Ishikawa (cell line): ENCODE measurements at regions not wholly inside any gene's neighbourhood (a gene's known extent, or its start where the extent isn't known, plus 50 kb on each side); places are given as distances from the start of the nearest gene placed in this dataset.

ENCODE experiments used
- CEBPB ChIP-seq: IDR thresholded peaks from 2 replicates; pipeline ENCODE4 v1.6.1; 2012
- CREB1 ChIP-seq: IDR thresholded peaks from 2 replicates; pipeline ENCODE4 v1.6.1; 2012; ENCODE audit warnings: low read depth
- EGR1 ChIP-seq: IDR thresholded peaks from 2 replicates; pipeline ENCODE4 v1.6.1; 2012
- EP300 ChIP-seq: IDR thresholded peaks from 2 replicates; pipeline ENCODE4 v1.6.1; 2012; ENCODE audit warnings: borderline replicate concordance
- FOXM1 ChIP-seq: IDR thresholded peaks from 2 replicates; pipeline ENCODE4 v1.6.1; 2012; ENCODE audit warnings: low read depth, borderline replicate concordance
- NFIC ChIP-seq: IDR thresholded peaks from 2 replicates; pipeline ENCODE4 v1.6.1; 2012
- RAD21 ChIP-seq: IDR thresholded peaks from 2 replicates; pipeline ENCODE4 v1.6.1; 2012; ENCODE audit warnings: low read depth
- TAF1 ChIP-seq: IDR thresholded peaks from 2 replicates; pipeline ENCODE4 v1.6.1; 2012; ENCODE audit warnings: low read depth, mild to moderate bottlenecking
- TCF12 ChIP-seq: IDR thresholded peaks from 2 replicates; pipeline ENCODE4 v1.6.1; 2012; ENCODE audit warnings: low read depth
- TEAD4 ChIP-seq: IDR thresholded peaks from 2 replicates; pipeline ENCODE4 v1.6.1; 2012
- YY1 ChIP-seq: IDR thresholded peaks from 2 replicates; pipeline ENCODE4 v1.6.1; 2012; ENCODE audit warnings: low read depth
- ZBTB7A ChIP-seq: IDR thresholded peaks from 2 replicates; pipeline ENCODE4 v1.6.1; 2012; ENCODE audit warnings: low read depth
- TF ChIP-seq, protein P1 (sequence below): IDR thresholded peaks from 2 replicates; pipeline ENCODE4 v1.6.1; 2012
- TF ChIP-seq, protein P2 (sequence below): IDR thresholded peaks from 2 replicates; pipeline ENCODE4 v1.6.1; 2012; ENCODE audit warnings: low read depth, mild to moderate bottlenecking
- TF ChIP-seq, protein P3 (sequence below): IDR thresholded peaks from 2 replicates; pipeline ENCODE4 v1.6.1; 2012

DNA sequence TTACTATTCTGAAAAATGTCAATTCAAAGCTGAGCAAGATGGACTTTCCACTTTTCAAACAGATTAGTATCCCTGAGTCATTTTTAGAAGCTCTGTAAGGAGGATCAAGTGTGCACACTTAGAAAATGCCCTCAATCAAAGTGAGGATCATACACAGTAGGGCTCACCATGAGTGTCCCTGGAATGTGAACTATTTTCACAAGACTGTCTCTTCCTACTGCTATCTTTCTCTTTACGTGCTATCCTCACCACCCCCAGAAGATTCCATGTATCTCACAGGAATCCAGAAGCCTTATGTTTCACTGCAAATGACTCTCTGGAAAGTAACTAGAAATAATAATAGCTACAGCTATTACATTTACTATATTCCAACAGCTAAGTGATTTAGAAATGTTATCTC, 349.9 kb upstream of the TGFBR2 start:
- TF ChIP-seq CREB1, result no peak
- TF ChIP-seq, protein P1, sequence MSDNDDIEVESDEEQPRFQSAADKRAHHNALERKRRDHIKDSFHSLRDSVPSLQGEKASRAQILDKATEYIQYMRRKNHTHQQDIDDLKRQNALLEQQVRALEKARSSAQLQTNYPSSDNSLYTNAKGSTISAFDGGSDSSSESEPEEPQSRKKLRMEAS, result no peak
- no peak for TF ChIP-seq FOXM1
- no peak for TF ChIP-seq RAD21
- no peak for TF ChIP-seq EGR1
- no peak for TF ChIP-seq TCF12

DNA sequence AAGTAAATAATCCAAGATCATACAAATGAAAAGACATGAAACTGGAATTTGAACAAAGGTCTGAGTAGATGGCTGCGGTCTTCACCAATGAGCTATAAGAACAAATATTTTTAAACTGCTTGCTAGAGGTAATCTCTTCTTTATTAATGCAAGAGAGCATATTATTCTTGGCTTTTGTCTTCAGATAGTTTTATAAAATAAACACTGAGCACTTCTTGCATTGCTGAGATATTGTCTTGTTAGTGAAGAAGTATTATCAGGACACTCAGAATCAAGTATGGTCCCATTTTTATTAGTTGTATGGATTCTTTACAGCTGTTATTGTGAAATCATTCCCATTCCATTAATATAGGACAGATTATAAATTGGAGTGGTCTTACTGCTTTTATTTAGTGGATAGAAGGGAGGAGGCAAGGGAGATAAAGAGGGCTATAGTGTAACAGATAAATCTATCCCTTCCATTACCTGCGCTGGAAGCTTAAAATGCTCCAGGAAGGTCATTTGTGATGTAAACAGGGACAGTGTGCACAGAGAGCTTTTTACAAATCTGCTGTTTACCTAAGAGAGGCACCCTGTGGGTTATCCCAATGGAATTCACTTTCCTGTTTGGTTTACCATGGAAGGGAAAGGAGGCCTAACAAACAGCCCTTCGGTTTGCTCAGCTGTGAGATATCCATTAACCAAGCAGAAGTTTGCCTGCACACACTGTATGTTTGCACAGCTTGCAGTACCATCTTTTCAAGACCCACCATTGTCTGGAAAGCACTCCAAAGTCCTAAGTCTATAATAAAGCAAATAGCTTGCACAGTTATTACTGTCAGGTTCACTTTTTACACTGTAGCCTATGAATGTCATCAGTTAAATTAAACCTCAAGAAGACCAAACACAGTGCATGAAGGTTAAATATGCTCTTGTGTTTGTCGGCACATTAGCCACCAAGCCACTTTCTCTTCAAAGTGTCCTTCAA, 347.7 kb upstream of the TGFBR2 start:
- no peak for TF ChIP-seq EP300
- TF ChIP-seq CREB1, result no peak
- TF ChIP-seq FOXM1, result no peak
- TF ChIP-seq RAD21, result no peak; the same call in 1 of the 2 replicates
- TF ChIP-seq CEBPB, result no peak

DNA sequence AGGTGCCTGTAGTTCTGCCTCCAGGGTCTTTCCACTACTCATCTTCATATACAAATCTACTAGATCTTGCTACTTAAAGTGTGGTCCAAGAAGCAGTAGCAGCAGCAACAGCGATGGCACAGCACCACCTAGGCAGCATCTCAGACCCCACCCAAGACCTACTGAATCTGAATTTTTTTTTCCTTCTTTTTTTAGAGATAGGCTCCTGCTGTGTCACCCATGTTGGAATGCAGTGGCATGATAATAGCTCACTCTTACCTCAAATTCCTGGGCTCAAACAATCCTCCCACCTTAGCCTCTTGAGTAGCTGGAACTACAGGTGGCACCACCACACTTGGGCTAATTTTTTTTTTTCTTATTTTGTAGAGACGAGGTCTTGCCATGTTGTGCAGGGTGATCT, 346.7 kb upstream of the TGFBR2 start:
- TF ChIP-seq CEBPB, result no peak
- TF ChIP-seq NFIC, result no peak
- TF ChIP-seq TCF12, result no peak
- TF ChIP-seq, protein P1, result no peak
- no peak for TF ChIP-seq CREB1
- no peak for TF ChIP-seq TEAD4
- no peak for TF ChIP-seq EGR1
- TF ChIP-seq EP300, result no peak
- no peak for TF ChIP-seq YY1
- TF ChIP-seq ZBTB7A, result no peak
- TF ChIP-seq, protein P2, sequence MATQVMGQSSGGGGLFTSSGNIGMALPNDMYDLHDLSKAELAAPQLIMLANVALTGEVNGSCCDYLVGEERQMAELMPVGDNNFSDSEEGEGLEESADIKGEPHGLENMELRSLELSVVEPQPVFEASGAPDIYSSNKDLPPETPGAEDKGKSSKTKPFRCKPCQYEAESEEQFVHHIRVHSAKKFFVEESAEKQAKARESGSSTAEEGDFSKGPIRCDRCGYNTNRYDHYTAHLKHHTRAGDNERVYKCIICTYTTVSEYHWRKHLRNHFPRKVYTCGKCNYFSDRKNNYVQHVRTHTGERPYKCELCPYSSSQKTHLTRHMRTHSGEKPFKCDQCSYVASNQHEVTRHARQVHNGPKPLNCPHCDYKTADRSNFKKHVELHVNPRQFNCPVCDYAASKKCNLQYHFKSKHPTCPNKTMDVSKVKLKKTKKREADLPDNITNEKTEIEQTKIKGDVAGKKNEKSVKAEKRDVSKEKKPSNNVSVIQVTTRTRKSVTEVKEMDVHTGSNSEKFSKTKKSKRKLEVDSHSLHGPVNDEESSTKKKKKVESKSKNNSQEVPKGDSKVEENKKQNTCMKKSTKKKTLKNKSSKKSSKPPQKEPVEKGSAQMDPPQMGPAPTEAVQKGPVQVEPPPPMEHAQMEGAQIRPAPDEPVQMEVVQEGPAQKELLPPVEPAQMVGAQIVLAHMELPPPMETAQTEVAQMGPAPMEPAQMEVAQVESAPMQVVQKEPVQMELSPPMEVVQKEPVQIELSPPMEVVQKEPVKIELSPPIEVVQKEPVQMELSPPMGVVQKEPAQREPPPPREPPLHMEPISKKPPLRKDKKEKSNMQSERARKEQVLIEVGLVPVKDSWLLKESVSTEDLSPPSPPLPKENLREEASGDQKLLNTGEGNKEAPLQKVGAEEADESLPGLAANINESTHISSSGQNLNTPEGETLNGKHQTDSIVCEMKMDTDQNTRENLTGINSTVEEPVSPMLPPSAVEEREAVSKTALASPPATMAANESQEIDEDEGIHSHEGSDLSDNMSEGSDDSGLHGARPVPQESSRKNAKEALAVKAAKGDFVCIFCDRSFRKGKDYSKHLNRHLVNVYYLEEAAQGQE, result no peak
- no peak for TF ChIP-seq FOXM1
- TF ChIP-seq TAF1, result no peak
- TF ChIP-seq, protein P3, sequence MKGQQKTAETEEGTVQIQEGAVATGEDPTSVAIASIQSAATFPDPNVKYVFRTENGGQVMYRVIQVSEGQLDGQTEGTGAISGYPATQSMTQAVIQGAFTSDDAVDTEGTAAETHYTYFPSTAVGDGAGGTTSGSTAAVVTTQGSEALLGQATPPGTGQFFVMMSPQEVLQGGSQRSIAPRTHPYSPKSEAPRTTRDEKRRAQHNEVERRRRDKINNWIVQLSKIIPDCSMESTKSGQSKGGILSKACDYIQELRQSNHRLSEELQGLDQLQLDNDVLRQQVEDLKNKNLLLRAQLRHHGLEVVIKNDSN, result no peak
- TF ChIP-seq RAD21, result no peak

DNA sequence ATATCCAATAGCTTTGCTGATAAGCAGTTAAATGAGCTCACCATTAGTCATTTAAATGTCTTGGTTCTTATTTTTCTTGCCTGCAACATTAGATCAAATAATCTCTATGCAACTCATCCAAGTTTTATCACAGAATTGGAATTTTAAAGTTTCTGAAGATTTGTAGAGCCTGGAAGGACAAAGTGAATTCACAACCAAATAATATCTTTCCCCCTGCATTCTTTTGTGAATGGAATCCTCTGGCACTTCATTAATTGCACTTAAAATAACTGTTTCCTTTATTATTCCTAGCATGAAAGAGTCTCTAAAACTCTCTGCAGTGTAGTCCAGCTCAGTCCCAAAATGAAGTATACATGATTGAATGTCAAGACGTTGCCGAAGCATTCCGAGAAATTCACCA, 345.6 kb upstream of the TGFBR2 start:
- no peak for TF ChIP-seq FOXM1
- TF ChIP-seq RAD21, result no peak
- TF ChIP-seq EP300, result no peak
- TF ChIP-seq ZBTB7A, result no peak
- TF ChIP-seq YY1, result no peak
- no peak for TF ChIP-seq TCF12
- TF ChIP-seq TEAD4, result no peak
- no peak for TF ChIP-seq CEBPB
- TF ChIP-seq TAF1, result no peak
- TF ChIP-seq NFIC, result no peak
- TF ChIP-seq CREB1, result no peak
- TF ChIP-seq, protein P2, result no peak
- TF ChIP-seq, protein P1, result no peak
- TF ChIP-seq EGR1, result no peak
- TF ChIP-seq, protein P3, result no peak

DNA sequence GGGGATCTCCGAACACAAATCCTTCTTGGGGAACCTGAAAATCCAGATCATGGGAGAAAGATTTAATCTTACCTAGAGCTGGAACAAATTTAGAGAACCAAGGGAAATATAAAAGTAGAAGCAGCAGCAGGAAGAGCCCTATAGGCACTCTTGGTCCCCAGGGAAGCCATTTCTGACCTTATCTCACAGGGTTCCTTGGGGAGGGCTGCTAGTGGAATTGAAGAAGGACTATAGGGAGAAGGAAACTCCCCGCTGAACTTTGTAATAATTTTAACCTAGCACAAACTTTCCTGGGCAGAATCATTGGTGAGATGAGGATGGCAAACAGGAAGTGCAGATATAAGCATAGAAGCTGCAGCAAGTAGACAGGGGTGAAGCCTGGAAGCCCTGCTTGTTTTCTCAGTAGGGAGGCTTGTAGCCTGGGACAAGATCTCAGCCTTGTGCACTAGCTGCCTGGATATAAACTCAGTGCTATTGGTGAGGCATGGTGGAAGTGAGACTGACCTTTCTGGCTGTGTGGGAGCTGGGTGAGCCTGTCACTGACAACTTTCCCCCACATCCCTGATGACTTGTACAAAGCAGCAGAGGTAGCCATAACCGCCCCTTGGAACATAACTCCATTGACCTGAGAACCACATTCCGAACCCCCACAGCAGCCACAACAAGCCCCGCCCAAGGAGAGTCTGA, 343.0 kb upstream of the TGFBR2 start:
- TF ChIP-seq, protein P3, result no peak
- TF ChIP-seq TCF12, result no peak
- TF ChIP-seq TAF1, result no peak
- TF ChIP-seq, protein P1, result no peak
- no peak for TF ChIP-seq NFIC
- no peak for TF ChIP-seq RAD21
- no peak for TF ChIP-seq FOXM1
- TF ChIP-seq EP300, result no peak
